ENCODE measurements at regions not wholly inside any gene's neighbourhood (a gene's known extent, or its start where the extent isn't known, plus 50 kb on each side); places are given as distances from the start of the nearest gene placed in this dataset.

- no peak overlapping the region for H3K4me2 ChIP-seq (ENCODE audit: insufficient read depth, low read length)
- BruUV-seq (replicated peaks), result no TSS peak
- H3K4me3 ChIP-seq (replicated peaks in 1 of 3; ENCODE audit: insufficient read depth in 1 of 3, low read depth in 1 of 3, low read length in 3 of 3), result no peak overlapping the region
- no peaks in the 10 kb centered on the region for H3K36me3 ChIP-seq (ENCODE audit: control insufficient read depth in 2 of 2, extremely low read depth in 1 of 2, insufficient read depth in 2 of 2, low read length in 2 of 2)
- DNase-seq (ENCODE audit: low read depth, low spot score), result no peak
- H3K4me1 ChIP-seq (ENCODE audit: control insufficient read depth, extremely low read depth, insufficient read depth, low read length), result peaks cover 20% of the 10 kb centered on the region
- H3K79me2 ChIP-seq (ENCODE audit: control insufficient read depth, insufficient read depth, low read length), result no peaks in the 10 kb centered on the region
- no peak overlapping the region for H3K9ac ChIP-seq (replicated peaks; ENCODE audit: extremely low read depth, insufficient read depth, low read length)
- no peak for TF ChIP-seq MAX (IDR thresholded peaks at IDR 0.05; ENCODE audit: insufficient read depth, insufficient read length)
- TF ChIP-seq CTCF (IDR thresholded peaks at IDR 0.05; ENCODE audit: extremely low read depth in 1 of 2, insufficient read depth in 1 of 2, low read depth in 1 of 2, low read length in 2 of 2), result no peak
- no peak for TF ChIP-seq POLR2AphosphoS5 (IDR thresholded peaks at IDR 0.05; ENCODE audit: insufficient read depth, low read depth, low read length)
- TF ChIP-seq JUN (IDR thresholded peaks at IDR 0.05; ENCODE audit: borderline replicate concordance, insufficient read depth, insufficient read length, low read depth), result no peak
- TF ChIP-seq MYC (IDR thresholded peaks at IDR 0.05; ENCODE audit: low read depth, low read length), result no peak
- no peak for TF ChIP-seq FOS (IDR thresholded peaks at IDR 0.05; ENCODE audit: borderline replicate concordance, insufficient read depth, low read length)
- TF ChIP-seq POLR2A (IDR thresholded peaks at IDR 0.05; ENCODE audit: low read depth, low read length), result no peak
- no peak for TF ChIP-seq GATA2 (IDR thresholded peaks at IDR 0.05; ENCODE audit: insufficient read depth, insufficient read length, low read depth, low read length)
- TF ChIP-seq EZH2 (IDR thresholded peaks at IDR 0.05; ENCODE audit: borderline replicate concordance, low read depth, low read length, severe bottlenecking), result no peak
- intact Hi-C loops (cut with micrococcal nuclease), result loop anchor here (5.0 kb wide), 1 partner anchor 232 kb away; no protein-coding TSS in a partner anchor
- no peak overlapping the region for H2AFZ ChIP-seq (ENCODE audit: low read depth, low read length)
- no peaks in the 10 kb centered on the region for H4K20me1 ChIP-seq (replicated peaks; ENCODE audit: control insufficient read depth, extremely low read depth, insufficient read depth, low read length)
- FAIRE-seq, result no peak
- no peaks in the 10 kb centered on the region for H3K9me1 ChIP-seq (replicated peaks; ENCODE audit: control insufficient read depth, extremely low read depth, insufficient read depth, low read length)
- no peak overlapping the region for H3K27ac ChIP-seq (ENCODE audit: insufficient read depth, low read depth, low read length)
- no peaks in the 10 kb centered on the region for H3K9me3 ChIP-seq (replicated peaks; ENCODE audit: control insufficient read depth, insufficient read depth, low read length)
- CTCF ChIA-PET, result no interaction called here
- no peaks in the 10 kb centered on the region for H3K27me3 ChIP-seq (ENCODE audit: control insufficient read depth in 2 of 2, insufficient read depth in 2 of 2, low read length in 2 of 2)
- POLR2A ChIA-PET, result no interaction called here
- dilution Hi-C loops (cut with MboI; ENCODE audit: extremely low pct_ligation_motif_present, low sequenced_read_pairs), result no loop called here
These were observed 115.2 kb downstream of the DLL1 start for GRCh38 chr6:170175644-170176135.
